ENCODE measurements at regions not wholly inside any gene's neighbourhood (a gene's known extent, or its start where the extent isn't known, plus 50 kb on each side); places are given as distances from the start of the nearest gene placed in this dataset.

GRCh38 chr10:91073286-91073979 lies 147.0 kb upstream of the PCGF5 start:
- TF ChIP-seq CTCF (IDR thresholded peaks at IDR 0.05) (no peak), POLR2A (IDR thresholded peaks at IDR 0.05) (no peak)

Data from body of pancreas (tissue), 4 donors.